ENCODE measurements at regions not wholly inside any gene's neighbourhood (a gene's known extent, or its start where the extent isn't known, plus 50 kb on each side); places are given as distances from the start of the nearest gene placed in this dataset.

- Histone ChIP-seq H4K20me1 (replicated peaks; ENCODE audit: insufficient read depth) (no peaks in the 10 kb centered on the region), H3K9me2 (ENCODE audit: insufficient read depth) (no peaks in the 10 kb centered on the region), H3K79me2 (replicated peaks; ENCODE audit: insufficient read depth) (no peaks in the 10 kb centered on the region), H3K36me3 (ENCODE audit: insufficient read depth) (no peaks in the 10 kb centered on the region), H3K4me3 (no peak overlapping the region), H3K4me1 (ENCODE audit: insufficient read depth) (peaks cover 9% of the 10 kb centered on the region), H3K27ac (ENCODE audit: low read depth) (no peak overlapping the region), H2AFZ (no peak overlapping the region), H3F3A (replicated peaks; ENCODE audit: low read depth) (no peaks in the 10 kb centered on the region), H3K27me3 (ENCODE audit: insufficient read depth) (no peaks in the 10 kb centered on the region), H3K4me2 (no peak overlapping the region)
- DNase-seq (ENCODE audit: low spot score): no peak
- Mint-ChIP-seq H3K27me3 (ENCODE audit: insufficient read depth, low read depth, poor library complexity) (peaks cover 7% of the 10 kb centered on the region), H3K9me3 (no peaks in the 10 kb centered on the region), H3K36me3 (ENCODE audit: low read depth) (no peaks in the 10 kb centered on the region), H3K27ac (no peak overlapping the region), H3K4me1 (peaks cover 51% of the 10 kb centered on the region), H3K4me3 (no peak overlapping the region)
- TF ChIP-seq ZNF331 (CRISPR knock-in tag; IDR thresholded peaks at IDR 0.05; ENCODE audit: low read depth): no peak
- no peak for TF ChIP-seq CTCF (conservative IDR thresholded peaks at IDR 0.05; ENCODE audit: low read depth in 2 of 2)
- no peak for TF ChIP-seq EZH2phosphoT487 (IDR thresholded peaks at IDR 0.05; ENCODE audit: unreplicated experiment)
- no peak for TF ChIP-seq POLR2AphosphoS5 (IDR thresholded peaks at IDR 0.05; ENCODE audit: low read depth)
- no peak for TF ChIP-seq NANOG (IDR thresholded peaks at IDR 0.05; ENCODE audit: borderline replicate concordance)
- no peak for TF ChIP-seq JUNB (IDR thresholded peaks at IDR 0.05; ENCODE audit: unreplicated experiment)
- TF ChIP-seq CREB1 (CRISPR knock-in tag; IDR thresholded peaks at IDR 0.05; ENCODE audit: low read depth): no peak
- TF ChIP-seq STAT1 (IDR thresholded peaks at IDR 0.05; ENCODE audit: unreplicated experiment): no peak
- TF ChIP-seq REST (IDR thresholded peaks at IDR 0.05; ENCODE audit: unreplicated experiment): no peak
- no peak for TF ChIP-seq ZNF462 (CRISPR knock-in tag; IDR thresholded peaks at IDR 0.05)
- no peak for TF ChIP-seq EZH2 (IDR thresholded peaks at IDR 0.05; ENCODE audit: low read depth, unreplicated experiment)
- TF ChIP-seq ZNF114 (CRISPR knock-in tag; IDR thresholded peaks at IDR 0.05): no peak
- no peak for TF ChIP-seq ETS1 (IDR thresholded peaks at IDR 0.05)
- no peak for ATAC-seq
Observed at GRCh38 chr21:15439726-15440125, 290.1 kb upstream of the USP25 start.

Data from GM23338 (cell line).